SK-N-SH treated with all-trans-retinoic acid at 6 μM for 48 hours (cell line): ENCODE measurements at regions not wholly inside any gene's neighbourhood (a gene's known extent, or its start where the extent isn't known, plus 50 kb on each side); places are given as distances from the start of the nearest gene placed in this dataset.

Experiments used
- ARNTL ChIP-seq: fragments of 450-650 bp; formaldehyde crosslinking; IDR thresholded peaks from 2 replicates; pipeline ENCODE4 v1.5.0; 2020; ENCODE audit warnings: low read depth, mild to moderate bottlenecking, moderate library complexity, borderline replicate concordance
- BACH2 ChIP-seq: fragments of 250-450 bp; sonication (Bioruptor Pico); IDR thresholded peaks from 2 replicates; pipeline ENCODE4 v1.9.0; 2021; ENCODE audit warnings: mild to moderate bottlenecking, borderline replicate concordance
- CSDC2 ChIP-seq: fragments of 250-450 bp; sonication (Bioruptor Pico); IDR thresholded peaks from 2 replicates; pipeline ENCODE4 v1.5.0; 2020; ENCODE audit warnings: mild to moderate bottlenecking, moderate library complexity
- ESRRG ChIP-seq: fragments of 250-450 bp; sonication (Bioruptor Pico); IDR thresholded peaks from 2 replicates; pipeline ENCODE4 v1.6.1; 2021; ENCODE audit warnings: mild to moderate bottlenecking
- GLIS3 ChIP-seq: fragments of 250-450 bp; sonication (Bioruptor Pico); IDR thresholded peaks from 2 replicates; pipeline ENCODE4 v1.5.0; 2020; ENCODE audit warnings: mild to moderate bottlenecking, moderate library complexity
- SNAI2 ChIP-seq: fragments of 250-450 bp; sonication (Bioruptor Pico); IDR thresholded peaks from 2 replicates; pipeline ENCODE4 v1.5.0; 2020; ENCODE audit warnings: mild to moderate bottlenecking, moderate library complexity
- TOX ChIP-seq: fragments of 250-450 bp; sonication (Bioruptor Pico); IDR thresholded peaks from 2 replicates; pipeline ENCODE4 v1.8.0; 2021; ENCODE audit warnings: mild to moderate bottlenecking, moderate library complexity, borderline replicate concordance
- ZC3H10 ChIP-seq: fragments of 250-450 bp; sonication (Bioruptor Pico); IDR thresholded peaks from 2 replicates; pipeline ENCODE4 v1.5.1; 2021; ENCODE audit warnings: mild to moderate bottlenecking, moderate library complexity
- ZFP3 ChIP-seq: fragments of 250-450 bp; sonication (Bioruptor Pico); IDR thresholded peaks from 2 replicates; pipeline ENCODE4 v1.5.0; 2020; ENCODE audit warnings: mild to moderate bottlenecking, moderate library complexity
- ZNF8 ChIP-seq: fragments of 450-650 bp; formaldehyde crosslinking; IDR thresholded peaks from 2 replicates; pipeline ENCODE4 v1.5.0; 2020; ENCODE audit warnings: mild to moderate bottlenecking, moderate library complexity
- TF ChIP-seq, protein P1 (sequence below): fragments of 250-450 bp; sonication (Bioruptor Pico); IDR thresholded peaks from 2 replicates; pipeline ENCODE4 v1.8.0; 2020; ENCODE audit warnings: mild to moderate bottlenecking, moderate library complexity, borderline replicate concordance
- TF ChIP-seq, protein P2 (sequence below): fragments of 250-450 bp; sonication (Bioruptor Pico); IDR thresholded peaks from 2 replicates; pipeline ENCODE4 v1.5.1; 2020; ENCODE audit warnings: low read depth, mild to moderate bottlenecking, moderate library complexity
- TF ChIP-seq, protein P3 (sequence below): fragments of 250-450 bp; sonication (Bioruptor Pico); IDR thresholded peaks from 2 replicates; pipeline ENCODE4 v1.5.0; 2020; ENCODE audit warnings: mild to moderate bottlenecking, moderate library complexity

DNA sequence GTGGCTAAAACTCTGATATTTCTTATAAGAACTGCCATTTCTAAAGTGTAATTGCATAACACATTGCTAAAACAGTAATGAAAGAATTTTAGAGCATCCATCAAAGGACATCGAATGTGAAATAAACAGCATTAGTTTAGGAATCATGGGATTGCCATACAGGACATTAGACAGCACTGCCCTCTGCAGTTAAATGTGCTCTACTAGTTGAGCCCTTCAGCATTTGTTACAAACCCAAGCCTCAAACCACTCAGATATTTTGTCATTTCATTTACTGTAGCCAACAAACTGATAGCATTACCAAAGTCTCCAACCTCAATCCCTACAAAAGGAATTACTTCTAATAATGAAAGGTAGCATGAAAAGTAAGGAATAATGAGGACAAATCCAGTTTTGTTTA, 116.8 kb upstream of the COX7C start:
- TF ChIP-seq, protein P1, sequence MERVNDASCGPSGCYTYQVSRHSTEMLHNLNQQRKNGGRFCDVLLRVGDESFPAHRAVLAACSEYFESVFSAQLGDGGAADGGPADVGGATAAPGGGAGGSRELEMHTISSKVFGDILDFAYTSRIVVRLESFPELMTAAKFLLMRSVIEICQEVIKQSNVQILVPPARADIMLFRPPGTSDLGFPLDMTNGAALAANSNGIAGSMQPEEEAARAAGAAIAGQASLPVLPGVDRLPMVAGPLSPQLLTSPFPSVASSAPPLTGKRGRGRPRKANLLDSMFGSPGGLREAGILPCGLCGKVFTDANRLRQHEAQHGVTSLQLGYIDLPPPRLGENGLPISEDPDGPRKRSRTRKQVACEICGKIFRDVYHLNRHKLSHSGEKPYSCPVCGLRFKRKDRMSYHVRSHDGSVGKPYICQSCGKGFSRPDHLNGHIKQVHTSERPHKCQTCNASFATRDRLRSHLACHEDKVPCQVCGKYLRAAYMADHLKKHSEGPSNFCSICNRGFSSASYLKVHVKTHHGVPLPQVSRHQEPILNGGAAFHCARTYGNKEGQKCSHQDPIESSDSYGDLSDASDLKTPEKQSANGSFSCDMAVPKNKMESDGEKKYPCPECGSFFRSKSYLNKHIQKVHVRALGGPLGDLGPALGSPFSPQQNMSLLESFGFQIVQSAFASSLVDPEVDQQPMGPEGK (CRISPR knock-in tag) = no peak
- TF ChIP-seq CSDC2 (CRISPR knock-in tag) = no peak
- no peak for TF ChIP-seq GLIS3 (CRISPR knock-in tag)
- TF ChIP-seq, protein P2, sequence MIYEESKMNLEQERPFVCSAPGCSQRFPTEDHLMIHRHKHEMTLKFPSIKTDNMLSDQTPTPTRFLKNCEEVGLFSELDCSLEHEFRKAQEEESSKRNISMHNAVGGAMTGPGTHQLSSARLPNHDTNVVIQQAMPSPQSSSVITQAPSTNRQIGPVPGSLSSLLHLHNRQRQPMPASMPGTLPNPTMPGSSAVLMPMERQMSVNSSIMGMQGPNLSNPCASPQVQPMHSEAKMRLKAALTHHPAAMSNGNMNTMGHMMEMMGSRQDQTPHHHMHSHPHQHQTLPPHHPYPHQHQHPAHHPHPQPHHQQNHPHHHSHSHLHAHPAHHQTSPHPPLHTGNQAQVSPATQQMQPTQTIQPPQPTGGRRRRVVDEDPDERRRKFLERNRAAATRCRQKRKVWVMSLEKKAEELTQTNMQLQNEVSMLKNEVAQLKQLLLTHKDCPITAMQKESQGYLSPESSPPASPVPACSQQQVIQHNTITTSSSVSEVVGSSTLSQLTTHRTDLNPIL = no peak
- TF ChIP-seq, protein P3, sequence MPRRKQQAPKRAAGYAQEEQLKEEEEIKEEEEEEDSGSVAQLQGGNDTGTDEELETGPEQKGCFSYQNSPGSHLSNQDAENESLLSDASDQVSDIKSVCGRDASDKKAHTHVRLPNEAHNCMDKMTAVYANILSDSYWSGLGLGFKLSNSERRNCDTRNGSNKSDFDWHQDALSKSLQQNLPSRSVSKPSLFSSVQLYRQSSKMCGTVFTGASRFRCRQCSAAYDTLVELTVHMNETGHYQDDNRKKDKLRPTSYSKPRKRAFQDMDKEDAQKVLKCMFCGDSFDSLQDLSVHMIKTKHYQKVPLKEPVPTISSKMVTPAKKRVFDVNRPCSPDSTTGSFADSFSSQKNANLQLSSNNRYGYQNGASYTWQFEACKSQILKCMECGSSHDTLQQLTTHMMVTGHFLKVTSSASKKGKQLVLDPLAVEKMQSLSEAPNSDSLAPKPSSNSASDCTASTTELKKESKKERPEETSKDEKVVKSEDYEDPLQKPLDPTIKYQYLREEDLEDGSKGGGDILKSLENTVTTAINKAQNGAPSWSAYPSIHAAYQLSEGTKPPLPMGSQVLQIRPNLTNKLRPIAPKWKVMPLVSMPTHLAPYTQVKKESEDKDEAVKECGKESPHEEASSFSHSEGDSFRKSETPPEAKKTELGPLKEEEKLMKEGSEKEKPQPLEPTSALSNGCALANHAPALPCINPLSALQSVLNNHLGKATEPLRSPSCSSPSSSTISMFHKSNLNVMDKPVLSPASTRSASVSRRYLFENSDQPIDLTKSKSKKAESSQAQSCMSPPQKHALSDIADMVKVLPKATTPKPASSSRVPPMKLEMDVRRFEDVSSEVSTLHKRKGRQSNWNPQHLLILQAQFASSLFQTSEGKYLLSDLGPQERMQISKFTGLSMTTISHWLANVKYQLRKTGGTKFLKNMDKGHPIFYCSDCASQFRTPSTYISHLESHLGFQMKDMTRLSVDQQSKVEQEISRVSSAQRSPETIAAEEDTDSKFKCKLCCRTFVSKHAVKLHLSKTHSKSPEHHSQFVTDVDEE = no peak
- TF ChIP-seq TOX (CRISPR knock-in tag) = no peak
- no peak for TF ChIP-seq ZFP3 (CRISPR knock-in tag)
- no peak for TF ChIP-seq ESRRG (CRISPR knock-in tag)
- TF ChIP-seq BACH2 (CRISPR knock-in tag) = no peak
- no peak for TF ChIP-seq ZNF8 (CRISPR knock-in tag)
- TF ChIP-seq ARNTL (CRISPR knock-in tag) = no peak
- no peak for TF ChIP-seq SNAI2
- TF ChIP-seq ZC3H10 = no peak
